IMR-90 (cell line): ENCODE measurements at regions not wholly inside any gene's neighbourhood (a gene's known extent, or its start where the extent isn't known, plus 50 kb on each side); places are given as distances from the start of the nearest gene placed in this dataset.

Source experiments
- CEBPB ChIP-seq: IDR thresholded peaks from 2 replicates; pipeline ENCODE4 v1.6.1; 2012; ENCODE audit warnings: low read depth, low read length, improper control_type of control experiment
- CHD1 ChIP-seq: IDR thresholded peaks from 2 replicates; pipeline ENCODE4 v1.6.1; 2012; ENCODE audit warnings: low read depth, low read length, improper control_type of control experiment
- ELK1 ChIP-seq: fragments of 150-350 bp; IDR thresholded peaks from 2 replicates; pipeline ENCODE4 v1.6.1; 2016; ENCODE audit warnings: low read depth, mild to moderate bottlenecking, low read length, moderate library complexity, borderline replicate concordance
- FOS ChIP-seq: fragments of 150-350 bp; IDR thresholded peaks from 2 replicates; pipeline ENCODE4 v1.6.1; 2016; ENCODE audit warnings: low read depth, low read length
- NFE2L2 ChIP-seq: fragments of 150-350 bp; IDR thresholded peaks from 2 replicates; pipeline ENCODE4 v1.6.1; 2016; ENCODE audit warnings: low read depth, mild to moderate bottlenecking, low read length
- POLR2A ChIP-seq: IDR thresholded peaks from 2 replicates; pipeline ENCODE4 v1.6.1; 2012; ENCODE audit warnings: mild to moderate bottlenecking, low read depth, low read length
- RFX5 ChIP-seq: IDR thresholded peaks from 2 replicates; pipeline ENCODE4 v1.8.0; 2012; ENCODE audit warnings: low read depth, mild to moderate bottlenecking, low read length, moderate library complexity
- SMC3 ChIP-seq: fragments of 150-350 bp; IDR thresholded peaks from 2 replicates; pipeline ENCODE4 v1.6.1; 2016; ENCODE audit warnings: low read depth, mild to moderate bottlenecking, antibody characterized with exemption, low read length, moderate library complexity
- TF ChIP-seq, protein P1 (sequence below): conservative IDR thresholded peaks from 2 replicates; pipeline ENCODE4 v1.5.1; 2012; ENCODE audit warnings: mild to moderate bottlenecking, low read depth, low read length, improper control_type of control experiment
- TF ChIP-seq, protein P2 (sequence below): fragments of 150-350 bp; IDR thresholded peaks from 2 replicates; pipeline ENCODE4 v1.6.1; 2017; ENCODE audit warnings: mild to moderate bottlenecking, antibody characterized with exemption, low read length, low read depth

- TF ChIP-seq, protein P1, sequence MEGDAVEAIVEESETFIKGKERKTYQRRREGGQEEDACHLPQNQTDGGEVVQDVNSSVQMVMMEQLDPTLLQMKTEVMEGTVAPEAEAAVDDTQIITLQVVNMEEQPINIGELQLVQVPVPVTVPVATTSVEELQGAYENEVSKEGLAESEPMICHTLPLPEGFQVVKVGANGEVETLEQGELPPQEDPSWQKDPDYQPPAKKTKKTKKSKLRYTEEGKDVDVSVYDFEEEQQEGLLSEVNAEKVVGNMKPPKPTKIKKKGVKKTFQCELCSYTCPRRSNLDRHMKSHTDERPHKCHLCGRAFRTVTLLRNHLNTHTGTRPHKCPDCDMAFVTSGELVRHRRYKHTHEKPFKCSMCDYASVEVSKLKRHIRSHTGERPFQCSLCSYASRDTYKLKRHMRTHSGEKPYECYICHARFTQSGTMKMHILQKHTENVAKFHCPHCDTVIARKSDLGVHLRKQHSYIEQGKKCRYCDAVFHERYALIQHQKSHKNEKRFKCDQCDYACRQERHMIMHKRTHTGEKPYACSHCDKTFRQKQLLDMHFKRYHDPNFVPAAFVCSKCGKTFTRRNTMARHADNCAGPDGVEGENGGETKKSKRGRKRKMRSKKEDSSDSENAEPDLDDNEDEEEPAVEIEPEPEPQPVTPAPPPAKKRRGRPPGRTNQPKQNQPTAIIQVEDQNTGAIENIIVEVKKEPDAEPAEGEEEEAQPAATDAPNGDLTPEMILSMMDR: no peak
- TF ChIP-seq, protein P2, sequence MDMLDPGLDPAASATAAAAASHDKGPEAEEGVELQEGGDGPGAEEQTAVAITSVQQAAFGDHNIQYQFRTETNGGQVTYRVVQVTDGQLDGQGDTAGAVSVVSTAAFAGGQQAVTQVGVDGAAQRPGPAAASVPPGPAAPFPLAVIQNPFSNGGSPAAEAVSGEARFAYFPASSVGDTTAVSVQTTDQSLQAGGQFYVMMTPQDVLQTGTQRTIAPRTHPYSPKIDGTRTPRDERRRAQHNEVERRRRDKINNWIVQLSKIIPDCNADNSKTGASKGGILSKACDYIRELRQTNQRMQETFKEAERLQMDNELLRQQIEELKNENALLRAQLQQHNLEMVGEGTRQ: no peak
- TF ChIP-seq SMC3: no peak
- no peak for TF ChIP-seq FOS
- no peak for TF ChIP-seq RFX5
- TF ChIP-seq ELK1: no peak
- TF ChIP-seq POLR2A: no peak
- TF ChIP-seq NFE2L2: no peak
- no peak for TF ChIP-seq CEBPB
- TF ChIP-seq CHD1: no peak
These were observed 320.2 kb downstream of the MEX3B start for GRCh38 chr15:81725590-81725989.
